ENCODE measurements at regions not wholly inside any gene's neighbourhood (a gene's known extent, or its start where the extent isn't known, plus 50 kb on each side); places are given as distances from the start of the nearest gene placed in this dataset.

DNA sequence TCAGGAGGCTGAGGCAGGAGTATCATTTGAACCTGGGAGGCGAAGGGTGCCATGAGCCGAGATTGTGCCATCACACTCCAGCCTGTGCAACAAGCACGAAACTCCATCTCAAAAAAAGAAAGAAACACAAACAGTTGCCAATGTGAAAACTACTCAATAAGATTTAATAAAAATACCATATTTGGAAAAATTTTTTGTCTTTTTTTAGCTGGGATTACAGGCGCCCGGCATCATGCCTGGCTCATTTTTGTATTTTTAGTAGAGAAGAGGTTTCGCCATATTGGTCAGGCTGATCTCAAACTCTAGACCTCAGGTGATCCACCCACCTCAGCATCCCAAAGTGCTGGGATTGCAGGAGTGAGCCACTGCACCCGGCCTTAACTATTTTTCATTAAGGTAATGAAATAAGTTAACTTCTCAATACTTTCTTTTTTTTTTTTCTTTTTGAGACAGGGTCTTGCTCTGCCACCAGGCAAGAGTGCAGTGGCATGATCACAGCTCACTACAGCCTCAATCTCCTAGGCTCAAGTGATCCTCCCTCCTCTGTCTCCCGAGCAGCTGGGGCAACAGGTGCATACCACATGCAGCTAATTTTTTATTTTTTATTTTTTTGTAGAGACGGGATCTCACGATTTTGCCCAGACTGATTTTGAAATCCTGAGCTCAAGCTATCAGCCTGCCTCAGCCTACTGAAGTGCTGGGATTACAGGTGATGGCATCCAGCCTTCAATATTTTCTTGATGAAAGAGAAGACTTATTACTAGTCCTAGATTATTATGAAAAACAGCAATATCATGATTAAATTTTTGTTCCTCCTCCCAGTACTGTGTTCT is 4746.2 kb upstream of the OR11H1 start:
- Histone ChIP-seq H3K4me1 (ENCODE audit: control insufficient read depth in 1 of 2, low read depth in 2 of 2) (no peaks in the 10 kb centered on the region), H3K4me3 (no peak overlapping the region), H3K9me3 (peaks cover 8% of the 10 kb centered on the region), H3K27ac (no peak overlapping the region), H3K36me3 (no peaks in the 10 kb centered on the region), H3K27me3 (replicated peaks; ENCODE audit: insufficient read depth) (no peaks in the 10 kb centered on the region)
- ATAC-seq (ENCODE audit: insufficient number of reproducible peaks, low FRiP score, low read depth) (no peak), DNase-seq (ENCODE audit: low spot score) (no peak)
- TF ChIP-seq, protein P1, sequence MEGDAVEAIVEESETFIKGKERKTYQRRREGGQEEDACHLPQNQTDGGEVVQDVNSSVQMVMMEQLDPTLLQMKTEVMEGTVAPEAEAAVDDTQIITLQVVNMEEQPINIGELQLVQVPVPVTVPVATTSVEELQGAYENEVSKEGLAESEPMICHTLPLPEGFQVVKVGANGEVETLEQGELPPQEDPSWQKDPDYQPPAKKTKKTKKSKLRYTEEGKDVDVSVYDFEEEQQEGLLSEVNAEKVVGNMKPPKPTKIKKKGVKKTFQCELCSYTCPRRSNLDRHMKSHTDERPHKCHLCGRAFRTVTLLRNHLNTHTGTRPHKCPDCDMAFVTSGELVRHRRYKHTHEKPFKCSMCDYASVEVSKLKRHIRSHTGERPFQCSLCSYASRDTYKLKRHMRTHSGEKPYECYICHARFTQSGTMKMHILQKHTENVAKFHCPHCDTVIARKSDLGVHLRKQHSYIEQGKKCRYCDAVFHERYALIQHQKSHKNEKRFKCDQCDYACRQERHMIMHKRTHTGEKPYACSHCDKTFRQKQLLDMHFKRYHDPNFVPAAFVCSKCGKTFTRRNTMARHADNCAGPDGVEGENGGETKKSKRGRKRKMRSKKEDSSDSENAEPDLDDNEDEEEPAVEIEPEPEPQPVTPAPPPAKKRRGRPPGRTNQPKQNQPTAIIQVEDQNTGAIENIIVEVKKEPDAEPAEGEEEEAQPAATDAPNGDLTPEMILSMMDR (IDR thresholded peaks at IDR 0.05): no peak
